ENCODE measurements at regions not wholly inside any gene's neighbourhood (a gene's known extent, or its start where the extent isn't known, plus 50 kb on each side); places are given as distances from the start of the nearest gene placed in this dataset.

DNA sequence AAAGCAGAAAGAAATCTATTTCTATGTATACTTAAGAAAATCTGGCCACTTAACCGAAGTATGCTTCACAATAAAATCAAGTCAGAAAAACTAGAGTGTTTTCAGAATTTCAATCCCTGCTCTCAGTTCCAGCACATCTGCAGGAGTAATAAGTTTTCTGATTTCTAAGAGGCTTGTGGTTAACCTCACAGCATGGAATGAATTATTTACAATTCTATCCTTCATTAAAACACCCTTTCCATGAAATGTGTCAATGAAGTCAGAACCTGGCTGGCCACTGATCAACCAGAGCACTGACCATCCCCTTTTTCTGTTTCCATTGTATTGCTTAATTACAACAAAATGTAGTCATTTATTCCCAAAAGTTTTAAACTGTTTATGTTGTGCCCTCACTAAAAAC, 781.4 kb upstream of the INTU start:
- TF ChIP-seq, protein P1, sequence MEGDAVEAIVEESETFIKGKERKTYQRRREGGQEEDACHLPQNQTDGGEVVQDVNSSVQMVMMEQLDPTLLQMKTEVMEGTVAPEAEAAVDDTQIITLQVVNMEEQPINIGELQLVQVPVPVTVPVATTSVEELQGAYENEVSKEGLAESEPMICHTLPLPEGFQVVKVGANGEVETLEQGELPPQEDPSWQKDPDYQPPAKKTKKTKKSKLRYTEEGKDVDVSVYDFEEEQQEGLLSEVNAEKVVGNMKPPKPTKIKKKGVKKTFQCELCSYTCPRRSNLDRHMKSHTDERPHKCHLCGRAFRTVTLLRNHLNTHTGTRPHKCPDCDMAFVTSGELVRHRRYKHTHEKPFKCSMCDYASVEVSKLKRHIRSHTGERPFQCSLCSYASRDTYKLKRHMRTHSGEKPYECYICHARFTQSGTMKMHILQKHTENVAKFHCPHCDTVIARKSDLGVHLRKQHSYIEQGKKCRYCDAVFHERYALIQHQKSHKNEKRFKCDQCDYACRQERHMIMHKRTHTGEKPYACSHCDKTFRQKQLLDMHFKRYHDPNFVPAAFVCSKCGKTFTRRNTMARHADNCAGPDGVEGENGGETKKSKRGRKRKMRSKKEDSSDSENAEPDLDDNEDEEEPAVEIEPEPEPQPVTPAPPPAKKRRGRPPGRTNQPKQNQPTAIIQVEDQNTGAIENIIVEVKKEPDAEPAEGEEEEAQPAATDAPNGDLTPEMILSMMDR (IDR thresholded peaks at IDR 0.05; ENCODE audit: insufficient read depth, low read depth, low read length): no peak
- DNase-seq (ENCODE audit: low read depth): peak; percentile 28
- no peak overlapping the region for H3K4me3 ChIP-seq (ENCODE audit: low read depth, low read length)

DNA sequence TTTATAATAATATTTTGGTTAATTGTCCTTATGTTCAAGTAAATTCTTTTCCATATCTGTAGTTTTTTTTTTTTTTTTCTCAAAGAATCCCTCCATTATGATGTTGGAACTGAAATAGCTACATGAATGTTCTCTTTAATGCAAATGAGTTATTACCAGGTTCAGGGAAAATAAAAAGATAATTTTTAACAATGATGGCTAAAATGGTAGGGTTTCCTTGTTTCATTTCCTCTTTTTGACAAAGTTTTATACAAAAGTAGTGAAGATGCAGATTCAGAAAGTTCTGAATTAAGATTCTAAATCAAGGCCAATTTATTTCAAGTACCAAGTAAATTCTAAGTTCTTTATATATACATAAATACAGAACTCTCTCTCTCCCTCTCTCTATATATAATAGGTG, 779.0 kb upstream of the INTU start:
- TF ChIP-seq, protein P1 (IDR thresholded peaks at IDR 0.05; ENCODE audit: insufficient read depth, low read depth, low read length): no peak
- no peak for DNase-seq (ENCODE audit: low read depth)
- H3K4me3 ChIP-seq (ENCODE audit: low read depth, low read length): no peak overlapping the region

DNA sequence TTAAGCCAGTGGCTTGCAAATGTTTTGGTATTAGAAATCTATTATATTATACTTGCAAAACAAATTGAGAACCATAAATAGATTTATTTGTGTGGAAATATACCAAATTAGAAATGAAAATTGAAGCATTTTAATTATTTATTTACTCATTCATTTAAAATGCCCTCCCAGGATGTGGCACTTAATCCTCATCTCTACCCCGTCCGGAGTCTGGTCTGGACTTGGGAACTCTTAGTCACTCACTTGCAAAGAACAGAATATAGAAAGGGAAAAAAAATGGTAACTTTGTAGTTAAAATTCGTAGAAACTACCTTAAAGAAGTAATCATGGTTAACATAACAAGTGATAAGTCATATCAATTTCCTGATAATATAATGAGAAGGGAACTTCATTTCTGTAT, 775.9 kb upstream of the INTU start:
- no peak for DNase-seq (ENCODE audit: low read depth)
- TF ChIP-seq, protein P1 (IDR thresholded peaks at IDR 0.05; ENCODE audit: insufficient read depth, low read depth, low read length): no peak
- H3K4me3 ChIP-seq (ENCODE audit: low read depth, low read length): no peak overlapping the region

DNA sequence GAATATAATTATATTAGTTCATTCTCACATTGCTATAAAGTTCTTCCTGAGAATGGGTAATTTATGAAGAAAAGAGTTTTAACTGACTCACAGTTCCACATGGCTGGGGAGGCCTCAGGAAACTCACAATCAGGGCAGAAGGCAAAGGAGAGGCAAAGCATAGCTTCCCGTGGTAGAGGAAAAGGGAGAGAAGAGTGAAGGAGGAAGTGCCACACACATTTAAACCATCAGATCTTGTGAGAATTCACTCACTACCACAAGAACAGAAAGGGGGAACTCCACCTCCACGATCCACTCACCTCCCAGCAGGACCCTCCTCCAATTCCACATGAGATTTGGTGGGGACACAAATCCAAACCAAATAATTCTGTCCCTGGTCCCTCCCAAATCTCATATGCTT, 773.4 kb upstream of the INTU start:
- TF ChIP-seq, protein P1 (IDR thresholded peaks at IDR 0.05; ENCODE audit: insufficient read depth, low read depth, low read length): no peak
- no peak overlapping the region for H3K4me3 ChIP-seq (ENCODE audit: low read depth, low read length)
- DNase-seq (ENCODE audit: low read depth): no peak

DNA sequence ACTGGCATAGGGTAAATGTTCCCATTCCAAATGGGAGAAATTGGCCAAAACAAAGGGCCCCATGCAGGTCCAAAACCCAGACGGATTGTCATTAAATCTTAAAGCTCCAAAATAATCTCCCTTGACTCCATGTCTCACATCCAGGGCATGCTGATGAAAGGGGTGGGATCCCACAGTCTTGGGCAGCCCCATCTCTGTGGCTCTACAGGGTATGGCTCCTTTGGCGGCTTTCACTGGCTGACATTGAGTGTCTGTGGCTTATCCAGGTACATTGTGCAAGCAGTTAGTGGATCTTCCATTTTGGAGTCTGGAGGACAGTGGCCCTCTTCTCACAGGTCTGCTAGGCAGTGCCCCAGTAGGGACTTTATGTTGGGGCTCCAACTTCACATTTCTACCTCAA, 772.9 kb upstream of the INTU start:
- DNase-seq (ENCODE audit: low read depth): no peak
- TF ChIP-seq, protein P1 (IDR thresholded peaks at IDR 0.05; ENCODE audit: insufficient read depth, low read depth, low read length): no peak
- H3K4me3 ChIP-seq (ENCODE audit: low read depth, low read length): no peak overlapping the region

DNA sequence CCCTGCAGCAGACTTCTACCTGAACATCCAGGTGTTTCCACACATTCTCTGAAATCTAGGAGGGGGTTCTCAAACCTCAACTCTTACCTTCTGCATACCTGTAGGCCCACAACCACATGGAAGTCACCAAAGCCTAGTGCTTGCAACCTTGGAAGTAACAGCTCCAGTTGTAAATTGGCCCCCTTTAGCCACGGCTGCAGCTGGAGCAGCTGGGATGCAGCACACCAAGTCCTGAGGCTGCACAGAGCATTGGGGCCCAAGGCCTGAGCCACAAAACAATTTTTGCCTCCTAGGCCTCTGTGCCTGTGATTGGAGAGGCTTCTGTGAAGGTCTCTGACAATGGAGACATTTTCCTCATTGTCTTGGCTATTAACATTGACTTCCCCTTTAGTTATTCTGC, 772.4 kb upstream of the INTU start:
- H3K4me3 ChIP-seq (ENCODE audit: low read depth, low read length): no peak overlapping the region
- no peak for DNase-seq (ENCODE audit: low read depth)
- TF ChIP-seq, protein P1 (IDR thresholded peaks at IDR 0.05; ENCODE audit: insufficient read depth, low read depth, low read length): no peak

DNA sequence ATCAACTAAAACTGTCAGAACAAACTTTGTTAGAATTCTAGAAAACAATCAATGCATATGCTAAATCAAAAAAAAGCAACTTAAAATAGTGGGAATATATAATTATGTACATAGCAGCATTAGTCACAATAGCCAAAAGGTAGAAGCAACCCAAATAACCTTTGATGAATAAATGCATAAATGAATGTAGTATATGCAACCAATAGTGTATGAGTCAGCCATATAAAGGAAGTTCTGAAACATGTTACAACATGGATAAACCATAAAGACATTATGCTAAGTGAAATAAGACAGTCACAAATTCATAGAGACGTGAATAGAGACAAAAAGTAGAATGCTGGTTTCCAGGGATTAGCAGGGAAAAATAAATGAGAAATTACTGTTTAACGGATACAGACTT, 762.8 kb upstream of the INTU start:
- H3K4me3 ChIP-seq (ENCODE audit: low read depth, low read length): no peak overlapping the region
- no peak for DNase-seq (ENCODE audit: low read depth)
- TF ChIP-seq, protein P1 (IDR thresholded peaks at IDR 0.05; ENCODE audit: insufficient read depth, low read depth, low read length): no peak

Data from fibroblast of villous mesenchyme (primary cell).